Stomach (tissue), 4 donors: ENCODE measurements at regions not wholly inside any gene's neighbourhood (a gene's known extent, or its start where the extent isn't known, plus 50 kb on each side); places are given as distances from the start of the nearest gene placed in this dataset.

Experiments used
- CTCF ChIP-seq, 7 experiments: fragments of 450-650 bp in 4 of 7; fragments of 200-600 bp in 3 of 7; sonication (generic) in 3 of 7; IDR thresholded peaks; one replicate each; pipeline ENCODE4 v1.5.1; 2016 to 2019; ENCODE audit warnings: antibody characterized with exemption in 7 of 7, control low read depth in 2 of 7, mild to moderate bottlenecking in 1 of 7
- EP300 ChIP-seq: sonication (generic); formaldehyde crosslinking; IDR thresholded peaks from one replicate; pipeline ENCODE4 v1.6.1; 2017; ENCODE audit warnings: antibody characterized with exemption
- POLR2A ChIP-seq, 4 donors: fragments of 450-650 bp; IDR thresholded peaks; one replicate each; pipeline ENCODE4 v1.6.1; 2016; ENCODE audit warnings: antibody characterized with exemption in 4 of 4, control low read depth in 2 of 4, mild to moderate bottlenecking in 1 of 4, moderate library complexity in 1 of 4
- POLR2AphosphoS5 ChIP-seq, 3 donors: sonication (generic); formaldehyde crosslinking; IDR thresholded peaks; one replicate each; pipeline ENCODE4 v1.6.1; 2016; ENCODE audit warnings: antibody characterized with exemption in 3 of 3

- TF ChIP-seq EP300 = no peak
- TF ChIP-seq CTCF (IDR thresholded peaks at IDR 0.05) = no peak
- no peak for TF ChIP-seq POLR2AphosphoS5 (IDR thresholded peaks at IDR 0.05)
- TF ChIP-seq POLR2A (IDR thresholded peaks at IDR 0.05) = no peak
Observed at GRCh38 chr13:37316935-37317334, 211.5 kb upstream of the CSNK1A1L start.
